ENCODE measurements at regions not wholly inside any gene's neighbourhood (a gene's known extent, or its start where the extent isn't known, plus 50 kb on each side); places are given as distances from the start of the nearest gene placed in this dataset.

GRCh38 chr6:130771741-130772140 is 55.5 kb upstream of the SMLR1 start:
- CTCF ChIA-PET = no interaction called here
- no TSS peak for BruUV-seq (replicated peaks)
- no peaks in the 10 kb centered on the region for H4K20me1 ChIP-seq (ENCODE audit: insufficient read depth)
- intact Hi-C loops (cut with micrococcal nuclease; ENCODE audit: unreplicated experiment) = no loop called here
- no peak overlapping the region for H3K27ac ChIP-seq
- no peak overlapping the region for H3K4me3 ChIP-seq
- DNase-seq = no peak
- H2AFZ ChIP-seq = no peak overlapping the region
- H3K27me3 ChIP-seq (ENCODE audit: insufficient read depth, low read depth) = no peaks in the 10 kb centered on the region
- H3K9me3 ChIP-seq (ENCODE audit: insufficient read depth, low read depth) = no peaks in the 10 kb centered on the region
- H3K4me1 ChIP-seq (replicated peaks; ENCODE audit: insufficient read depth) = no peaks in the 10 kb centered on the region
- H3K4me2 ChIP-seq = no peak overlapping the region
- H3F3A ChIP-seq (ENCODE audit: insufficient read depth, low read depth) = no peaks in the 10 kb centered on the region
- H3K9me2 ChIP-seq (ENCODE audit: insufficient read depth) = no peaks in the 10 kb centered on the region
- POLR2A ChIA-PET (ENCODE audit: unreplicated experiment) = no interaction called here
- no peaks in the 10 kb centered on the region for H3K36me3 ChIP-seq (ENCODE audit: low read depth)
- TF ChIP-seq, protein P1, sequence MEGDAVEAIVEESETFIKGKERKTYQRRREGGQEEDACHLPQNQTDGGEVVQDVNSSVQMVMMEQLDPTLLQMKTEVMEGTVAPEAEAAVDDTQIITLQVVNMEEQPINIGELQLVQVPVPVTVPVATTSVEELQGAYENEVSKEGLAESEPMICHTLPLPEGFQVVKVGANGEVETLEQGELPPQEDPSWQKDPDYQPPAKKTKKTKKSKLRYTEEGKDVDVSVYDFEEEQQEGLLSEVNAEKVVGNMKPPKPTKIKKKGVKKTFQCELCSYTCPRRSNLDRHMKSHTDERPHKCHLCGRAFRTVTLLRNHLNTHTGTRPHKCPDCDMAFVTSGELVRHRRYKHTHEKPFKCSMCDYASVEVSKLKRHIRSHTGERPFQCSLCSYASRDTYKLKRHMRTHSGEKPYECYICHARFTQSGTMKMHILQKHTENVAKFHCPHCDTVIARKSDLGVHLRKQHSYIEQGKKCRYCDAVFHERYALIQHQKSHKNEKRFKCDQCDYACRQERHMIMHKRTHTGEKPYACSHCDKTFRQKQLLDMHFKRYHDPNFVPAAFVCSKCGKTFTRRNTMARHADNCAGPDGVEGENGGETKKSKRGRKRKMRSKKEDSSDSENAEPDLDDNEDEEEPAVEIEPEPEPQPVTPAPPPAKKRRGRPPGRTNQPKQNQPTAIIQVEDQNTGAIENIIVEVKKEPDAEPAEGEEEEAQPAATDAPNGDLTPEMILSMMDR (conservative IDR thresholded peaks at IDR 0.05) = no peak
- TF ChIP-seq EZH2 (IDR thresholded peaks at IDR 0.05; ENCODE audit: low read depth) = no peak
- H3K79me2 ChIP-seq (ENCODE audit: low read depth) = no peaks in the 10 kb centered on the region

GRCh38 chr6:130773860-130774259 is 53.3 kb upstream of the SMLR1 start:
- no peak overlapping the region for H3K27ac ChIP-seq

GRCh38 chr6:130775411-130776012 is 51.7 kb upstream of the SMLR1 start:
- H4K20me1 ChIP-seq (ENCODE audit: insufficient read depth) = no peaks in the 10 kb centered on the region
- no peaks in the 10 kb centered on the region for H3K9me2 ChIP-seq (ENCODE audit: insufficient read depth)
- no TSS peak for BruUV-seq (replicated peaks)
- no peaks in the 10 kb centered on the region for H3K36me3 ChIP-seq (ENCODE audit: low read depth)
- H3K4me1 ChIP-seq (replicated peaks; ENCODE audit: insufficient read depth) = no peaks in the 10 kb centered on the region
- intact Hi-C loops (cut with micrococcal nuclease; ENCODE audit: unreplicated experiment) = no loop called here
- H3K27me3 ChIP-seq (ENCODE audit: insufficient read depth, low read depth) = no peaks in the 10 kb centered on the region
- no peak overlapping the region for H2AFZ ChIP-seq
- TF ChIP-seq EZH2 (IDR thresholded peaks at IDR 0.05; ENCODE audit: low read depth) = no peak
- TF ChIP-seq, protein P1 (conservative IDR thresholded peaks at IDR 0.05) = no peak
- no peak for DNase-seq
- no peak overlapping the region for H3K27ac ChIP-seq
- CTCF ChIA-PET = no interaction called here
- H3K4me2 ChIP-seq = no peak overlapping the region
- POLR2A ChIA-PET (ENCODE audit: unreplicated experiment) = no interaction called here
- H3K9me3 ChIP-seq (ENCODE audit: insufficient read depth, low read depth) = no peaks in the 10 kb centered on the region
- H3F3A ChIP-seq (ENCODE audit: insufficient read depth, low read depth) = no peaks in the 10 kb centered on the region
- H3K4me3 ChIP-seq = no peak overlapping the region
- no peaks in the 10 kb centered on the region for H3K79me2 ChIP-seq (ENCODE audit: low read depth)

More at GRCh38 chr6:130773860-130774259, 53.3 kb upstream of the SMLR1 start:
- no peaks in the 10 kb centered on the region for H3K9me2 ChIP-seq (ENCODE audit: insufficient read depth)
- H3K4me1 ChIP-seq (replicated peaks; ENCODE audit: insufficient read depth) = no peaks in the 10 kb centered on the region
- no peak overlapping the region for H3K4me2 ChIP-seq
- no peaks in the 10 kb centered on the region for H3K9me3 ChIP-seq (ENCODE audit: insufficient read depth, low read depth)
- H3K4me3 ChIP-seq = no peak overlapping the region
- no peak for DNase-seq
- TF ChIP-seq, protein P1 (conservative IDR thresholded peaks at IDR 0.05) = no peak
- TF ChIP-seq EZH2 (IDR thresholded peaks at IDR 0.05; ENCODE audit: low read depth) = no peak
- no peaks in the 10 kb centered on the region for H3K27me3 ChIP-seq (ENCODE audit: insufficient read depth, low read depth)
- H3K79me2 ChIP-seq (ENCODE audit: low read depth) = no peaks in the 10 kb centered on the region
- H3F3A ChIP-seq (ENCODE audit: insufficient read depth, low read depth) = no peaks in the 10 kb centered on the region
- H4K20me1 ChIP-seq (ENCODE audit: insufficient read depth) = no peaks in the 10 kb centered on the region
- H3K36me3 ChIP-seq (ENCODE audit: low read depth) = no peaks in the 10 kb centered on the region
- ChIA-PET POLR2A (ENCODE audit: unreplicated experiment) (no interaction called here), CTCF (no interaction called here)
- intact Hi-C loops (cut with micrococcal nuclease; ENCODE audit: unreplicated experiment) = no loop called here
- BruUV-seq (replicated peaks) = no TSS peak
- H2AFZ ChIP-seq = no peak overlapping the region

Data from PC-9 (cell line).